ENCODE measurements at regions not wholly inside any gene's neighbourhood (a gene's known extent, or its start where the extent isn't known, plus 50 kb on each side); places are given as distances from the start of the nearest gene placed in this dataset.
"Not testable (repeated sequence)": the region's sequence is repeated elsewhere in the genome, so short reads cannot be mapped to it uniquely, and the experiment has no call there.

GRCh38 chr6:44037276-44037675 lies 90.0 kb downstream of the MRPL14 start:
- not testable (repeated sequence) for TF ChIP-seq CTCF (conservative IDR thresholded peaks at IDR 0.05 in 1 of 2, IDR thresholded peaks at IDR 0.05 in 1 of 2; ENCODE audit: extremely low read depth in 1 of 2, insufficient read depth in 1 of 2, low read depth in 1 of 2, low read length in 2 of 2); EZH2 (IDR thresholded peaks at IDR 0.05; ENCODE audit: borderline replicate concordance, low read length)
